Activated T-cell treated with anti-CD3 and anti-CD28 coated beads, Interleukin-2, amount 50 U/mL, for 72 hours (primary cell): ENCODE measurements at regions not wholly inside any gene's neighbourhood (a gene's known extent, or its start where the extent isn't known, plus 50 kb on each side); places are given as distances from the start of the nearest gene placed in this dataset.
"Not testable (repeated sequence)": the region's sequence is repeated elsewhere in the genome, so short reads cannot be mapped to it uniquely, and the experiment has no call there.

Experiments
- ATAC-seq, 2 donors: fragments of 150-1000 bp; cut with Tn5 transposase; replicated peaks in 1 of 2; 2 replicates each; pipeline ENCODE4 v1.10.0; 2021; ENCODE audit warnings: moderate library complexity in 2 of 2, mild to moderate bottlenecking in 1 of 2
- DNase-seq, 2 donors: peaks; one replicate each; pipeline ENCODE4 v3.0.0; 2021 to 2022; ENCODE audit warnings: mixed read lengths in 1 of 2
- H3K27ac Mint-ChIP-seq: one replicate; pipeline ENCODE4 v1.8.0; 2022; ENCODE audit warnings: mild to moderate bottlenecking, moderate library complexity, mixed read lengths
- H3K27me3 Mint-ChIP-seq: one replicate; pipeline ENCODE4 v1.8.0; 2022; ENCODE audit warnings: low read depth, mixed read lengths
- H3K36me3 Mint-ChIP-seq, 2 donors: one replicate each; pipeline ENCODE4 v1.8.0; 2022; ENCODE audit warnings: mixed read lengths in 2 of 2, mild to moderate bottlenecking in 1 of 2; ENCODE audit not compliant: insufficient read depth in 2 of 2
- H3K4me1 Mint-ChIP-seq: one replicate; pipeline ENCODE4 v1.8.0; 2022; ENCODE audit warnings: low read depth, mixed read lengths
- H3K4me3 Mint-ChIP-seq, 2 donors: one replicate each; pipeline ENCODE4 v1.8.0; 2022; ENCODE audit warnings: mild to moderate bottlenecking in 2 of 2, mixed read lengths in 2 of 2, moderate library complexity in 2 of 2
- H3K9me3 Mint-ChIP-seq, 2 donors: one replicate each; pipeline ENCODE4 v1.8.0; 2022; ENCODE audit warnings: mixed read lengths in 2 of 2

- H3K27me3 Mint-ChIP-seq = no peaks in the 10 kb centered on the region
These were observed 57.1 kb upstream of the KIF2B start for GRCh38 chr17:53765609-53766008.

GRCh38 chr17:53765129-53765528 is 57.6 kb upstream of the KIF2B start:
- ATAC-seq (no peak), DNase-seq (no peak)
- Mint-ChIP-seq H3K4me1 (no peaks in the 10 kb centered on the region), H3K27me3 (no peaks in the 10 kb centered on the region), H3K36me3 (peaks cover 0 to 2% of the 10 kb centered on the region in 2 donors), H3K27ac (no peak overlapping the region), H3K9me3 (peaks cover 6 to 9% of the 10 kb centered on the region in 2 donors), H3K4me3 (no peak overlapping the region)

More at GRCh38 chr17:53765609-53766008, 57.1 kb upstream of the KIF2B start:
- Mint-ChIP-seq H3K36me3 (peaks cover 0 to 2% of the 10 kb centered on the region in 2 donors), H3K4me3 (no peak overlapping the region), H3K9me3 (peaks cover 6 to 9% of the 10 kb centered on the region in 2 donors), H3K4me1 (no peaks in the 10 kb centered on the region), H3K27ac (no peak overlapping the region)
- no peak for DNase-seq
- ATAC-seq = no peak

GRCh38 chr17:53757559-53757958 is 65.2 kb upstream of the KIF2B start:
- H3K27me3 Mint-ChIP-seq = no peaks in the 10 kb centered on the region
- peaks cover 0 to 3% of the 10 kb centered on the region in 2 donors for H3K9me3 Mint-ChIP-seq
- H3K4me1 Mint-ChIP-seq = no peaks in the 10 kb centered on the region
- ATAC-seq (no peak), DNase-seq (no peak)
- H3K4me3 Mint-ChIP-seq = no peak overlapping the region
- H3K36me3 Mint-ChIP-seq = no peaks in the 10 kb centered on the region
- H3K27ac Mint-ChIP-seq = no peak overlapping the region

- H3K9me3 Mint-ChIP-seq, H3K4me3 Mint-ChIP-seq, ATAC-seq, H3K27ac Mint-ChIP-seq, DNase-seq, H3K36me3 Mint-ChIP-seq, H3K4me1 Mint-ChIP-seq, H3K27me3 Mint-ChIP-seq: not testable (repeated sequence)
These were observed 65.6 kb upstream of the KIF2B start for GRCh38 chr17:53757116-53757515.

GRCh38 chr17:53749178-53749577 is 73.5 kb upstream of the KIF2B start:
- Mint-ChIP-seq H3K27me3 (no peaks in the 10 kb centered on the region), H3K4me1 (no peaks in the 10 kb centered on the region), H3K9me3 (peaks cover 1 to 9% of the 10 kb centered on the region in 2 donors), H3K27ac (no peak overlapping the region), H3K36me3 (no peaks in the 10 kb centered on the region), H3K4me3 (no peak overlapping the region)
- no peak for ATAC-seq
- no peak for DNase-seq

GRCh38 chr17:53748159-53748820 is 74.4 kb upstream of the KIF2B start:
- not testable (repeated sequence) for DNase-seq, H3K36me3 Mint-ChIP-seq, H3K4me1 Mint-ChIP-seq, H3K9me3 Mint-ChIP-seq, H3K4me3 Mint-ChIP-seq, ATAC-seq, H3K27me3 Mint-ChIP-seq, H3K27ac Mint-ChIP-seq

GRCh38 chr17:53740312-53740711 is 82.4 kb upstream of the KIF2B start:
- Mint-ChIP-seq H3K4me1 (no peaks in the 10 kb centered on the region), H3K4me3 (no peak overlapping the region), H3K36me3 (no peaks in the 10 kb centered on the region), H3K9me3 (peaks cover 9 to 10% of the 10 kb centered on the region in 2 donors), H3K27me3 (no peaks in the 10 kb centered on the region), H3K27ac (no peak overlapping the region)
- no peak for ATAC-seq
- DNase-seq = no peak

GRCh38 chr17:53736516-53737240 is 86.0 kb upstream of the KIF2B start:
- DNase-seq (no peak), ATAC-seq (no peak)
- Mint-ChIP-seq H3K9me3 (peaks cover 7 to 8% of the 10 kb centered on the region in 2 donors), H3K36me3 (no peaks in the 10 kb centered on the region), H3K27ac (no peak overlapping the region), H3K4me1 (no peaks in the 10 kb centered on the region), H3K27me3 (no peaks in the 10 kb centered on the region), H3K4me3 (no peak overlapping the region)

- H3K4me1 Mint-ChIP-seq = no peaks in the 10 kb centered on the region
- DNase-seq (no peak), ATAC-seq (no peak)
- H3K36me3 Mint-ChIP-seq = peaks cover 2 to 5% of the 10 kb centered on the region in 2 donors
- peaks cover 3 to 5% of the 10 kb centered on the region in 2 donors for H3K9me3 Mint-ChIP-seq
- H3K27me3 Mint-ChIP-seq = no peaks in the 10 kb centered on the region
- H3K4me3 Mint-ChIP-seq = no peak overlapping the region
- H3K27ac Mint-ChIP-seq = no peak overlapping the region
These were observed 98.0 kb upstream of the KIF2B start for GRCh38 chr17:53724726-53725125.

- ATAC-seq (no peak), DNase-seq (no peak)
- H3K36me3 Mint-ChIP-seq = peaks cover 0 to 2% of the 10 kb centered on the region in 2 donors
- H3K4me3 Mint-ChIP-seq = no peak overlapping the region
- peaks cover 3 to 5% of the 10 kb centered on the region in 2 donors for H3K9me3 Mint-ChIP-seq
- H3K27ac Mint-ChIP-seq = no peak overlapping the region
- no peaks in the 10 kb centered on the region for H3K4me1 Mint-ChIP-seq
- no peaks in the 10 kb centered on the region for H3K27me3 Mint-ChIP-seq
These were observed 100.3 kb upstream of the KIF2B start for GRCh38 chr17:53722407-53722806.

GRCh38 chr17:53721101-53721500 is 101.6 kb upstream of the KIF2B start:
- Mint-ChIP-seq H3K27ac (no peak overlapping the region), H3K27me3 (no peaks in the 10 kb centered on the region), H3K36me3 (no peaks in the 10 kb centered on the region), H3K4me3 (no peak overlapping the region), H3K4me1 (no peaks in the 10 kb centered on the region), H3K9me3 (peaks cover 3 to 9% of the 10 kb centered on the region in 2 donors)
- ATAC-seq (no peak), DNase-seq (no peak)

GRCh38 chr17:53719229-53719628 is 103.5 kb upstream of the KIF2B start:
- H3K9me3 Mint-ChIP-seq = peaks cover 4 to 11% of the 10 kb centered on the region in 2 donors
- ATAC-seq (no peak), DNase-seq (no peak)
- H3K27ac Mint-ChIP-seq = no peak overlapping the region
- H3K36me3 Mint-ChIP-seq = no peaks in the 10 kb centered on the region
- H3K4me1 Mint-ChIP-seq = no peaks in the 10 kb centered on the region
- H3K4me3 Mint-ChIP-seq = no peak overlapping the region
- H3K27me3 Mint-ChIP-seq = no peaks in the 10 kb centered on the region

- Mint-ChIP-seq H3K4me1 (no peaks in the 10 kb centered on the region), H3K36me3 (peaks cover 0 to 1% of the 10 kb centered on the region in 2 donors), H3K4me3 (no peak overlapping the region), H3K9me3 (peaks cover 7 to 9% of the 10 kb centered on the region in 2 donors), H3K27ac (no peak overlapping the region), H3K27me3 (no peaks in the 10 kb centered on the region)
- DNase-seq (no peak), ATAC-seq (no peak)
These were observed 115.2 kb upstream of the KIF2B start for GRCh38 chr17:53707566-53707965.
